ENCODE measurements at regions not wholly inside any gene's neighbourhood (a gene's known extent, or its start where the extent isn't known, plus 50 kb on each side); places are given as distances from the start of the nearest gene placed in this dataset.
"Not testable (repeated sequence)": the region's sequence is repeated elsewhere in the genome, so short reads cannot be mapped to it uniquely, and the experiment has no call there.

- DNase-seq, result no peak
Measured at GRCh38 chr6:19713411-19713810, 123.8 kb upstream of the ID4 start.

GRCh38 chr6:19713984-19714383 is 123.2 kb upstream of the ID4 start:
- DNase-seq, result no peak

GRCh38 chr6:19714434-19715166 is 122.6 kb upstream of the ID4 start:
- no peak for DNase-seq

DNA sequence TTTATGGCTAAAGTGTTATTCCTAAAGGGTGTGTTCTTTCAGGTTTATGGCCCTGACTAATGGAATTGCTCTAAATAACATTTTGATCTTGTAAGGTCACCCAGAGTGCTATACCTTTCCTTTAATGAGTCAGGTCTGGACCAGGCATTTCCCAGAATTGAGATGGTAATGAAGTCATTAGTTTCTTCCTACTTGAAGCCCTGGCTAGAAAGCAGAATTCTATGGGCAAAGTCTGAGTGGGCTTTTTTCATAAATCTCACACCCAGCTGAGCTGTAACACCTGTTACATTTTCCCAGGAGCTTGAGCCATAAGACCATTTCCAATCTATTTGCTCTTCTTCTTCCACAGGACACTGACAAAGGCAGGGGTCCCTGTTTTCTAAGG is 122.0 kb upstream of the ID4 start:
- DNase-seq, result no peak

DNA sequence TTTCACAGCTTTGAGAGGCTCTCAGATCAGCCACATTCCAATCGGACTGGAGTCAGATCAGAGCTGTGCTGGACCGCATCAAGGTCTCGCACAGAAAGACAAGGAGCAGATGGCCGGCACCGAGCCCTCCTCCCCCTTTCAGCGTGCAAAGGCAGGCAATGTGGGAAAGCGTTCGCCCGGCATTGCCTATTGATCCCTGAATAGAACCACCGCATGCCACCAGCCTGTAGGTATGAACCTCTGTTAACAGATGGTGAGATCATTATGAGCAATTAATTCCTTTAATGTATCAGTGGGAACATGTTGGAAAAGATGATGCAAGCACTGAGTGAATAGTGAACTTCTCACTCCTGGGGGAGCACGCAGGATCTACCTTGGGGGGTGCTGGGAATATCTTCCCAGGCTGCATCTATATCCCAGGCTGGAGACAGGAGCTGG is 117.5 kb upstream of the ID4 start:
- DNase-seq, result no peak

DNA sequence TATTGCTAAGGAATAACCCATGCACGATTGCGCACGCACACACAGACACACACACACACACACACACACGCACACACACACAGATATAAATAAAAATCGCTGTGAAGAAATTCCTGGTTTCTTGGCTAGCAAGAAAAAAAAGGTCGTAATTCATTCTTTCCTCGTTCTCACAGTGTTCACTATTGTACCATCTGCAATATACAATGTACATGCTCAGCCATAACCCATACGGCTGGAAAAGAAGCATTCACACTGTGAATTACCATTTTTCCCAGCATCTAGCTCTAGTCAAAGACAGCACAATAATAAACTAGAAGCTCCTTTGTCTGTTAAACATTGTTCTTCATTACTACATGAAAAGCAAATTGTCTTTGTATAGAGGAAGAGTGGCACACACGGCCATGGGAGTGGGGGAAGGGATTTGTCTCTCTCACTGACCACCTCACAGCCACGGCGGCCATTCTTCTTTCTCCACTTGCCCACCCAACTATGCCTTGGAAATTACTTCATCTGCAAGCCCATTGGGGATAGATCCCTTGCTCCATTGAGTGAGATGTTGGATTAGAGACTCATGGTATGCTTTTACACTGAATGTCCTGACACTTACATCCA is 115.3 kb upstream of the ID4 start:
- DNase-seq, result no peak

GRCh38 chr6:19722999-19723398 is 114.2 kb upstream of the ID4 start:
- no peak for DNase-seq

DNA sequence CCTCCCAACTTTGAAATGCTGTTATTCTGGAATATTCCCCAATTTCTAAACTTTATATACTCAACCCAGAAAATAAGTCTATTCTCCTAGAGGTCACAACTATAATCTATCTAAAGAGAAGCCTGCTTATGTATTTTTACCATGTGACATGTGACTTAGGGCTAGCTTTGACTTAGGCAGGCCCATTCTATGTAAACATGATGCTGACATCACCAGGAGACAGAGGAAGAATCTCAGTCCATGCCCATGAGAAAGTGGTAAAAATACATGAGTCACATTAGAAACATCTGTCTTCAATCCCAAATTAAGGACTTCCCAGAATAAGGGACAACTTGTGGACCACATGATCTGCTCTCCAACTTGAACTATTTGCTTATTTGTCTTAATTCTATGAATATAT is 113.6 kb upstream of the ID4 start:
- no peak for DNase-seq

DNA sequence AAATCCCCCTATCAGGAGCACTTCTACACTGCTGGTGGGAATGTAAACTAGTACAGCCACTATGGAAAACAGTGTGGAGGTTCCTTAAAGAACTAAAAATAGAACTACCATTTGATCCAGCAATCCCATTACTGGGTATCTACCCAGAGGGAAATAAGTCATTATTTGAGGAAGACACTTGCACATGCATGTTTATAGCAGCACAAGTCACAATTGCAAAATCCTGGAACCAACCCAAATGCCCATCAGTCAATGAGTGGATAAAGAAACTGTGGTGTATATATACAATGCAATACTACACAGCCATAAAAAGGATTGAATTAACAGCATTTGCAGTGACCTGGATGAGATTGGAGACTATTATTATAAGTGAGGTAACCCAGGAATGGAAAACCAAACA is 111.7 kb upstream of the ID4 start:
- not testable (repeated sequence) for DNase-seq

DNA sequence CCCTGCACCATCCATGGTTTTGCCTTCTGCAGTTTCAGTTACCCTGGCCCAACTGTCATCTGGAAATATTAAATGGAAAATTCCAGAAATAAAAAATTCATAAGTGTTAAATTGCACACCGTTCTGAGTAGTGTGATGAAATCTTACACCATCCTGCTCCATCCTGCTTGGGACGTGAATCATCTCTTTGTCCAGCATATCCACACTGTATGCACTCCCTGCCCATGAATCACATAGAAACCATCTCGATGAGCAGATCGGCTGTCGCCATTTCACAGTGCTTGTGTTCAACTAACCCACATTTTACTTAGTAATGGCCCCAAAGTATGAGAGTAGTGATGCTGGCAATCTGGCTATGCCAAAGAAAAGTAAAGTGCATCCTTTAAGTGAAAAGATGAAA is 105.9 kb upstream of the ID4 start:
- no peak for DNase-seq

DNA sequence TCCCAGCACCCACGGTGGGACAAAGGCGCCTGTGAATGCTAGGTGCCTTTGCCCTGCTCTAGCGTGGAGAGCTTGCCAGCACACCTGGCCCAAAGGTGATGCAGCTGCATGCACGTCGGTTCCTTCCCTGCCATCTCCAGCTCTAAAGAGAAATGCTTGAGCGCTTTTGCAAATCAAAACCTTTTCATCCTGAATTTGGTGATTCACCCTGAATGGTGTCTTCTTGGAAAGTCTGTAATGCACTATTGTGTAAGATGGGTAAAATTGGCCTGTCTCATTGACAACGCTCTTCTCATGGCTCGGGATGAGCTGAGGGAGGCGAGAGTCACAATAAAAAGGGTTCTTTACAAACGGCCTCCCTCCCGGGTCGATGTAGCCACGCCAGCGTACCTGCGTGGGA is 103.1 kb upstream of the ID4 start:
- no peak for DNase-seq

DNA sequence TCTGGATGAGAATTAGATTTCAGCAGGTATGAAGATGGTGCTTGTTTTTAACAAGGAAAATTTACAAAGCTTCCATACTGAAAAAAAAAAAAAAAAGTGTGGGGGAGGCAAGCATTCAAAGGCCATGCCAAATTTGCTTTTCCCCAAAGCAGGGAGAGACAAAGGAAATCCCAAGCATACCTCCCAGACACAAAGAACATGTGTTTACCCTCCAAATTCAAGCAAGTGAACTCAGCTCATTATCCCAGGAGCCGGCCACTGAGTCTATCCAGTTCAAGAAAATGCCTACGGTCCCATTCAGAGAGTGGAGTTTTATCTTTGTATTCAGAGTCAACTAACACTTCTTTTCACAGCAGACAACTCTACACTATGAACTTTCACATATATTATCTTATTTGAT is 102.7 kb upstream of the ID4 start:
- no peak for DNase-seq

DNA sequence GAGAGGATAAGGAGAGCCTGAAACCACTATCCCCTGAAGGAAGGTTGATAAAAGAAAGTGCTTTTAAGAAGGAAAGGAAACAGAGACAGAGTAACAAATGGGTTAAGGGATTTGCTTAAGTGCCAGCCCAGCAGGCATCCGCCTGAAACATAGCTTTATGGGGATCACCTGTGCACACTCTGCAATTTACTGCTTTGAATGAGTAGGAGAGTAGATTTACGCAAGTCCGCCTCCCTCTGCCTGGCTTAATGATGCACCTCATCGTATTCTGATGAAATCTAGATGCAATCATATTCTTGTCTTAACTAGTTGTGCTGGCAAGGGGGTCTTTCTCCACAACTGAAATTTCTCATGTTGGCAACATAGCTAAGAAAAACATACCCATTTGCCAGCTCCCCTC is 101.1 kb upstream of the ID4 start:
- DNase-seq, result no peak

DNA sequence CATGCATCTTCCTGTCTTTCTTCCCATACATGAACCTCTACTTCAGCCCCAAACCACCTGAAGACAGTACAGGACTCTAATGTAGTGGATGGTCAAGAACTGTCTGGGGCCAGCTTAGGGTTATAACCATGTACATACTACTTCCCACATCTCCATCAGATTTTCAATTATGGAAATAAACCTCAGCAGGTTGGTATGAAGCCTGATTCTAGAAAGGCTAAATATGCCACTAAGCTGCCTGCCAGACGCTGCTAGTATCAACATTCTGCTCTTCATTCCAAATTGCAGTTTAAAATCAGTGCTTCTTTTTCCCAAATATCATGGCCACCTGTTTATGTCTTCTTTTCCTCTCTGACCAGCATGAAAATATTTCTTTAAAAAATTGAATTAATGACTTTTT is 99.2 kb upstream of the ID4 start:
- DNase-seq, result no peak

GRCh38 chr6:19749722-19750121 is 87.4 kb upstream of the ID4 start:
- DNase-seq, result no peak

- DNase-seq, result no peak
Measured at GRCh38 chr6:19752746-19753145, 84.4 kb upstream of the ID4 start.

GRCh38 chr6:19753826-19754225 is 83.3 kb upstream of the ID4 start:
- no peak for DNase-seq

DNA sequence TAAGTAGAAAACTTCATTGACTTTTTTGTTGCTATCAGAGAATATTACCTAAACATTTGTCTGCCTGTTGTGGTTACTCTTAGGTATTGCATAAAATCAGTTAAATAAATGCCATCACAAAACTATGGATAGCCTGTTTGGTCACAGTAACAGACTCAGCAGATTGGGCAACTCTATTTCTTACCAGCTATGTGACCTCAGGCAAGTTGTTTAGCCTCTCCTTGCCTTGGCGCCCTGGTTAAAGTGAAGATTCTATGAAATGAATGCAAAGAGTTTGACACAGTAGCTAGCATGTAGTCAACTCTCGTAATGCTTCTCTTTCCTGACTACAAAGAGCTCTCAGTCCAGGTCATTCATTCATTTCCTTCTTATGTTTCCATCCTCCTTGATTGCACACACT is 82.5 kb upstream of the ID4 start:
- no peak for DNase-seq

DNA sequence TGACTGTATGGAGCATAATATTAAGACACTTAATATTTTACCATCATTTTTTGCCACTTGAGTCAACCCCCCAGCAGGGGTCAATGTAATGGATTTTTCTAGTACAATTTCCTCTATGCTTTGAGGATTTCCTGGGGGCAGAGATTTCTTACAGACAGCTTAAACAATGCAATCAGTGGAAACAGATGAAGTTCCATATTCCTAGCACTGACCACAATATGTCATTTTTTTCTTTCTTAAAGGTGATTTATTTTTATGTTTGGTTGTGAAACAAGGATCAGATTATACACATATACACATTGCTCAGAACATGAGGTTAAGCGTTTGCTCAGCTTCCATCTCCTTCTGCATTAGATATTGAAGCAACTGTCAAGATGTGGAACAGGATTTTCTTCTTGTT is 82.0 kb upstream of the ID4 start:
- DNase-seq, result no peak

DNA sequence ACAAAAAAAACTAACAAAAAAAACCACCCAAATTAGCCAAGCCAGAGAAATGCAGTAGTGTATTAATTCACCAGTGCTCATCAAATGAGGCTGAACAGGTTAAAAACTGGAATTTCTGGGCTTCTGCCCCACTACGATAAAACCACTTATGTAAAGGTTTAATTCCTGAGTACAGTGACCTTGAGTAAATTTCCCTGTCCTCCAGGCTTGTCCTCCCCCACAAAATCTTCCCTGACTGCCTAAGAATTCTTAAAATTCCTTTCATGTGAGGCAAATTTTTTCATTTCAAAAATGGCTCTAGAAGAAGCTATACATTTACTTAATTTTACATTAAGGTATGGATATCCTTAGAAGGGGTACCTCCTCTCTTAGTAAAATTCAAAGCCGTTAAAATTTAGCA is 80.1 kb upstream of the ID4 start:
- DNase-seq, result no peak

GRCh38 chr6:19759117-19759880 is 77.9 kb upstream of the ID4 start:
- no peak for DNase-seq

GRCh38 chr6:19761121-19761520 is 76.0 kb upstream of the ID4 start:
- DNase-seq, result no peak

DNA sequence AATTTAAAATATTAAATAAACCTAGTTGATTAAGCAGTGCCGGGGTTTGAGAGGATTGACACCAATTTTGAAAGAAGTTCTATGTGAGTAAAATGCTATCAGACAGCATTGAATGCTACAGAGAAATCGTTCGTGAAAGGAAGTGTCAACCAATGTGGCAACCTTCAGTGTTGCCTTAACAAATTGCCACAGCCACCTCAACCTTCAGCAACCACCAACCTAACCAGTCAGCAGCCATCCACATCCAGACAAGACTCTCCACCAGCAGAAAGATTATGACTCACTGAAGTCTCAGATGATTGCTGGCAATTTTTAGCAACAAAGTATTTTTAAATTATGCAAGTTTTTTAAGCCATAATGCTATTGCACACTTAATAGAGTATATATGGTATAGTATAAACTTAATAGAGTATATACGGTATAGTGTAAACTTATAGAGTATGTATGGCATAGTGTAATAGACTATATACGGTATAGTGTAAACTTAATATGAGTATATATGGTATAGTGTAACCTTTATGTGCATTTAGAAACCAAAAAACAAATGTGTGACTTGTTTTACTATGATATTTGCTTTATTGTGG is 65.3 kb upstream of the ID4 start:
- no peak for DNase-seq

GRCh38 chr6:19772891-19773290 is 64.3 kb upstream of the ID4 start:
- no peak for DNase-seq

Measured in T-helper 1 cell (primary cell).